OCI-LY7 (cell line): ENCODE measurements at regions not wholly inside any gene's neighbourhood (a gene's known extent, or its start where the extent isn't known, plus 50 kb on each side); places are given as distances from the start of the nearest gene placed in this dataset.

Experiments
- BruUV-seq: library from RNA; stranded (reverse); fragments of 400-500 nt; replicated peaks from 2 replicates; lab custom pipeline; 2021; lab: Mats Ljungman, UMichigan
- CTCF ChIA-PET: fragments of 300-600 bp; sonication (Branson Sonifier 250); formaldehyde crosslinking; loops from one replicate; lab custom pipeline; 2022; ENCODE audit warnings: antibody characterized with exemption; ENCODE audit not compliant: unreplicated experiment; lab: Charles Lee
- POLR2A ChIA-PET: fragments of 300-600 bp; sonication (Branson Sonifier 250); formaldehyde crosslinking; loops from one replicate; lab custom pipeline; 2022; ENCODE audit warnings: antibody characterized with exemption; lab: Charles Lee
- DNase-seq: peaks from one replicate; pipeline ENCODE4 v3.0.0-alpha.2; 2015; ENCODE audit warnings: low spot score
- H2AFZ ChIP-seq: fragments of 200-600 bp; sonication (generic), shearing (Covaris generic); 2 replicates; pipeline ENCODE4 v1.6.1; 2014; ENCODE audit warnings: mild to moderate bottlenecking, antibody characterized with exemption, low read length, moderate library complexity
- H3K27ac ChIP-seq: fragments of 200-600 bp; sonication (generic); 2 replicates; pipeline ENCODE4 v1.5.1; 2014; ENCODE audit warnings: mixed run types, low read depth, mild to moderate bottlenecking, moderate library complexity, low read length, inconsistent platforms; ENCODE audit not compliant: poor library complexity, severe bottlenecking
- H3K36me3 ChIP-seq: fragments of 200-600 bp; sonication (generic); 2 replicates; pipeline ENCODE4 v1.6.1; 2014; ENCODE audit warnings: mild to moderate bottlenecking, antibody characterized with exemption, low read length, moderate library complexity, mixed read lengths; ENCODE audit not compliant: insufficient read depth
- H3K4me1 ChIP-seq: fragments of 200-600 bp; sonication (generic); 2 replicates; pipeline ENCODE4 v1.5.1; 2014; ENCODE audit warnings: mild to moderate bottlenecking, low read length; ENCODE audit not compliant: insufficient read depth, poor library complexity, severe bottlenecking
- H3K4me2 ChIP-seq: fragments of 200-600 bp; sonication (generic); 2 replicates; pipeline ENCODE4 v1.6.1; 2014; ENCODE audit warnings: mild to moderate bottlenecking, low read length
- H3K4me3 ChIP-seq: fragments of 200-600 bp; sonication (generic); 2 replicates; pipeline ENCODE4 v1.5.1; 2014; ENCODE audit warnings: mild to moderate bottlenecking, low read depth, low read length; ENCODE audit not compliant: poor library complexity, severe bottlenecking
- H3K79me2 ChIP-seq: fragments of 200-600 bp; sonication (generic); 2 replicates; pipeline ENCODE4 v1.6.1; 2016; ENCODE audit warnings: low read depth, mild to moderate bottlenecking, low read length, moderate library complexity, mixed read lengths; ENCODE audit not compliant: insufficient read depth
- H3K9me2 ChIP-seq: fragments of 200-600 bp; sonication (generic); 2 replicates; pipeline ENCODE4 v1.6.1; 2016; ENCODE audit warnings: mild to moderate bottlenecking, low read length, mixed read lengths; ENCODE audit not compliant: insufficient read depth
- H3K9me3 ChIP-seq: fragments of 200-600 bp; sonication (generic); 2 replicates; pipeline ENCODE4 v1.6.1; 2014; ENCODE audit warnings: mild to moderate bottlenecking, mixed run types, low read length, mixed read lengths
- H4K20me1 ChIP-seq: fragments of 200-600 bp; sonication (generic); 2 replicates; pipeline ENCODE4 v1.6.1; 2014; ENCODE audit warnings: mild to moderate bottlenecking, antibody characterized with exemption, low read length, moderate library complexity, mixed read lengths; ENCODE audit not compliant: insufficient read depth
- EZH2phosphoT487 ChIP-seq: fragments of 200-600 bp; sonication (generic); IDR thresholded peaks from 2 replicates; pipeline ENCODE4 v1.6.1; 2018; ENCODE audit warnings: low read depth, borderline replicate concordance, mild to moderate bottlenecking, mixed run types, antibody characterized with exemption, low read length, moderate library complexity, mixed read lengths
- intact Hi-C: fragments of 100-400 bp; cut with micrococcal nuclease; formaldehyde crosslinking; loops from one replicate; pipeline ENCODE4 v1.10.0; 2022; ENCODE audit not compliant: unreplicated experiment
- TF ChIP-seq, protein P1 (sequence below): fragments of 200-600 bp; sonication (generic); conservative IDR thresholded peaks from 2 replicates; pipeline ENCODE4 v1.5.1; 2014; ENCODE audit warnings: mild to moderate bottlenecking, antibody characterized with exemption, low read length, moderate library complexity, mixed read lengths

DNA sequence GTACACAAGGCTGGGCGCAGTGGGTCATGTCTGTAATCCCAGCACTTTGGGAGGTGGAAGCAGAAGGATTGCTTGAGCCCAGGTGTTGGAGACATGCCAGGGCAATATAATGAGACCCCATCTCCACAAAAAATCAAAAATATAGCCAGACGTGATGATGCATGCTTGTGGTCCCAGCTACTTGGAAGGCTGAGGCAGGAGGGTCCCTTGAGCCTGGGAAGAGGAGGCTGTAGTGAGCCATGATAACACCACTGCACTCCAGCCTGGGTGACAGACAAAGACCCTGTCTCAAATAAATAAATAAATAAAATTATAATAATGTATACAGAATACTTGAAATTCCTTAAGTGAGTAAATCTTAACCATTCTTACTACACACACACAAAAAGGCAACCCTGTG lies 127.7 kb downstream of the SPRY2 start:
- no peak overlapping the region for H2AFZ ChIP-seq
- no peaks in the 10 kb centered on the region for H3K9me2 ChIP-seq
- H3K4me2 ChIP-seq = no peak overlapping the region
- BruUV-seq = no TSS peak
- no peaks in the 10 kb centered on the region for H3K79me2 ChIP-seq
- TF ChIP-seq, protein P1, sequence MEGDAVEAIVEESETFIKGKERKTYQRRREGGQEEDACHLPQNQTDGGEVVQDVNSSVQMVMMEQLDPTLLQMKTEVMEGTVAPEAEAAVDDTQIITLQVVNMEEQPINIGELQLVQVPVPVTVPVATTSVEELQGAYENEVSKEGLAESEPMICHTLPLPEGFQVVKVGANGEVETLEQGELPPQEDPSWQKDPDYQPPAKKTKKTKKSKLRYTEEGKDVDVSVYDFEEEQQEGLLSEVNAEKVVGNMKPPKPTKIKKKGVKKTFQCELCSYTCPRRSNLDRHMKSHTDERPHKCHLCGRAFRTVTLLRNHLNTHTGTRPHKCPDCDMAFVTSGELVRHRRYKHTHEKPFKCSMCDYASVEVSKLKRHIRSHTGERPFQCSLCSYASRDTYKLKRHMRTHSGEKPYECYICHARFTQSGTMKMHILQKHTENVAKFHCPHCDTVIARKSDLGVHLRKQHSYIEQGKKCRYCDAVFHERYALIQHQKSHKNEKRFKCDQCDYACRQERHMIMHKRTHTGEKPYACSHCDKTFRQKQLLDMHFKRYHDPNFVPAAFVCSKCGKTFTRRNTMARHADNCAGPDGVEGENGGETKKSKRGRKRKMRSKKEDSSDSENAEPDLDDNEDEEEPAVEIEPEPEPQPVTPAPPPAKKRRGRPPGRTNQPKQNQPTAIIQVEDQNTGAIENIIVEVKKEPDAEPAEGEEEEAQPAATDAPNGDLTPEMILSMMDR = no peak
- no peak for TF ChIP-seq EZH2phosphoT487
- H3K4me1 ChIP-seq = no peaks in the 10 kb centered on the region
- H3K27ac ChIP-seq = no peak overlapping the region
- ChIA-PET POLR2A (no interaction called here), CTCF (no interaction called here)
- DNase-seq = no peak
- H3K9me3 ChIP-seq = no peaks in the 10 kb centered on the region
- H3K36me3 ChIP-seq = no peaks in the 10 kb centered on the region
- H3K4me3 ChIP-seq = no peak overlapping the region
- H4K20me1 ChIP-seq = no peaks in the 10 kb centered on the region
- intact Hi-C loops = no loop called here

DNA sequence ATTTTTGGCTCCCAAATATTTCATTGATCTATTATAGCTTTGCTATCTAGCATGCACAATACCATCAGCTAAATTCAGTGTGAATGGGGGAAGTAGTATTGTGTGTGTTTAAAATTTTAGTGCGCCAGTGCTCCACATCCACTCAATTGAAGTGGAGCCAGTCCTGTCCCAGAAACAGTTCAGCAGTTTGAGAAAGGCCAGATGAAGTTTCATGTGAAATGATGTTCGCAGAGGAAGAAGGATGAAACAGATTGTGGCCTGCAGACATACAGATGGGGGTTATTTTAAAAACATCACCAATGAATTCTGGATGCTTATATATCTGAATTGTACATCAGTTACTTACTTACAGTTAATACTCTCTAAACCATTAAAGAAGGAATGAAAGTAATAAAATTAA lies 129.4 kb downstream of the SPRY2 start:
- TF ChIP-seq, protein P1 = no peak
- no peak for TF ChIP-seq EZH2phosphoT487
- POLR2A ChIA-PET = no interaction called here
- no peak for DNase-seq

DNA sequence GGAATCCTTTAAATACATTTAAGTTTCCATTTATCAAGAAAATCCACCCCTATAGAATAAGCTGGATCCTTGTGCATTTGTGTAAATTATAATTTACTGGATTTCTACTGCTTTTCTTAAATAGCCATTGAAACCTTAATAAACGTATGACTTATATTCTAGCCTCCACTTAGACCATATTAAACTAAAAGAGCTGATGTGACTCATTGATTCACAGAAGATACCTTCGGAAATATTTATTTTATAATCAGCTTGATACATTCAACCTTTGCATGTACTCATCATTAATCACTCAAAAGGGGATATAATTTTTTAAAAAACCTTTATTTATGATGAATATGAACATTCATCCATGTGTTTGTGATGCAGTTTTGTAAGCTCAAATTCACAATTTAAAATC lies 136.3 kb downstream of the SPRY2 start:
- Histone ChIP-seq H2AFZ (no peak overlapping the region), H3K79me2 (no peaks in the 10 kb centered on the region), H3K9me3 (no peaks in the 10 kb centered on the region), H3K27ac (no peak overlapping the region), H3K4me1 (no peaks in the 10 kb centered on the region), H4K20me1 (no peaks in the 10 kb centered on the region), H3K9me2 (no peaks in the 10 kb centered on the region), H3K36me3 (no peaks in the 10 kb centered on the region), H3K4me3 (no peak overlapping the region), H3K4me2 (no peak overlapping the region)
- TF ChIP-seq, protein P1 = no peak
- TF ChIP-seq EZH2phosphoT487 = no peak
- intact Hi-C loops = no loop called here
- POLR2A ChIA-PET = interaction anchor here (0.7 to 0.9 kb wide), 3 partner anchors 29 to 671 kb away, joined by 3 to 4 read pairs (median 3); no protein-coding TSS in a partner anchor
- no peak for DNase-seq
- BruUV-seq = no TSS peak
- CTCF ChIA-PET = no interaction called here

More for the DNA sequence above, 129.4 kb downstream of the SPRY2 start:
- Histone ChIP-seq H4K20me1 (no peaks in the 10 kb centered on the region), H3K79me2 (no peaks in the 10 kb centered on the region), H2AFZ (no peak overlapping the region), H3K27ac (no peak overlapping the region), H3K9me2 (no peaks in the 10 kb centered on the region), H3K4me1 (no peaks in the 10 kb centered on the region), H3K9me3 (no peaks in the 10 kb centered on the region), H3K4me2 (no peak overlapping the region), H3K4me3 (no peak overlapping the region), H3K36me3 (no peaks in the 10 kb centered on the region)
- CTCF ChIA-PET = no interaction called here
- intact Hi-C loops = no loop called here
- BruUV-seq = no TSS peak
